Tibial nerve (tissue), 4 donors: ENCODE measurements at regions not wholly inside any gene's neighbourhood (a gene's known extent, or its start where the extent isn't known, plus 50 kb on each side); places are given as distances from the start of the nearest gene placed in this dataset.

Experiments
- DNase-seq, 2 donors: peaks; one replicate each; pipeline ENCODE4 v3.0.0-alpha.2; 2019; ENCODE audit warnings: low spot score in 2 of 2
- H3K27ac ChIP-seq, 4 donors: fragments of 200-600 bp; sonication (generic) in 3 of 4; one replicate each; pipeline ENCODE4 v1.5.1; 2017 to 2019; ENCODE audit warnings: mild to moderate bottlenecking in 1 of 4
- H3K27me3 ChIP-seq, 2 donors: fragments of 200-600 bp; sonication (generic) in 1 of 2; one replicate each; pipeline versions ENCODE4 v1.5.1 to v1.6.0; 2017 to 2019
- H3K36me3 ChIP-seq, 3 donors: fragments of 200-600 bp; sonication (generic); one replicate each; pipeline ENCODE4 v1.5.1; 2018 to 2019
- H3K4me1 ChIP-seq, 4 donors: fragments of 200-600 bp; sonication (generic) in 3 of 4; one replicate each; pipeline ENCODE4 v1.5.1; 2017 to 2019
- H3K4me3 ChIP-seq, 4 donors: fragments of 200-600 bp; sonication (generic) in 3 of 4; one replicate each; pipeline ENCODE4 v1.5.1; 2017 to 2019; ENCODE audit warnings: mild to moderate bottlenecking in 1 of 4, moderate library complexity in 1 of 4
- H3K9me3 ChIP-seq, 4 donors: fragments of 200-600 bp; sonication (generic) in 3 of 4; one replicate each; pipeline ENCODE4 v1.5.1; 2017 to 2019
- EP300 ChIP-seq, 2 donors: sonication (generic); formaldehyde crosslinking; IDR thresholded peaks; one replicate each; pipeline ENCODE4 v1.6.1; 2017; ENCODE audit warnings: antibody characterized with exemption in 2 of 2, mild to moderate bottlenecking in 1 of 2
- POLR2A ChIP-seq, 2 donors: fragments of 450-650 bp; IDR thresholded peaks; one replicate each; pipeline ENCODE4 v1.6.1; 2017; ENCODE audit warnings: antibody characterized with exemption in 2 of 2, mild to moderate bottlenecking in 2 of 2, moderate library complexity in 2 of 2
- WGBS, 2 donors: methylation state at CpG; one replicate each; pipeline ENCODE4 v1.1.5; 2018; 5-methylcytosine and 5-hydroxymethylcytosine counted together
- TF ChIP-seq, protein P1 (sequence below), 5 experiments: fragments of 200-600 bp in 3 of 5; fragments of 450-650 bp in 2 of 5; sonication (generic) in 3 of 5; IDR thresholded peaks; one replicate each; pipeline ENCODE4 v1.5.1; 2016 to 2019; ENCODE audit warnings: antibody characterized with exemption in 5 of 5, mild to moderate bottlenecking in 3 of 5, moderate library complexity in 2 of 5

DNA sequence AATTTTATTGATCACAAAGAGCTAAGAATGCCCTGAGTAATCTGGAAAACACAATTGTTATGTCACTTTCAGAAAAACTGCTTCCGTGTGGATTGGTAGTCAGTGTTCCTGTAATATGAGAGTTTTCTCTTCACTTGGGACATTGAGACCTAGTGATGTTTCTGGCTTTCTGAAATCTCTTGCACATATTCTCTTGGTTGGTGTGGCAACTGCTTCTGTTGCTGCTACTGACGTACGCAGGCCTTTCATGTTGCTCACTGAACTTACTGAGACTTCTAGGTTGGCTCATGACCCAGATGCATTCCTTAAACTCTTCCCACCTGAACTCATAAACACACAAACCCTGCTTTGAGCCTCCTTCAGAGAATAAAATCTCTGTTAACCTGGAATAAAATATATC, 175.0 kb upstream of the PFN2 start:
- TF ChIP-seq POLR2A (IDR thresholded peaks at IDR 0.05) (no peak), EP300 (IDR thresholded peaks at IDR 0.05) (no peak)
- TF ChIP-seq, protein P1, sequence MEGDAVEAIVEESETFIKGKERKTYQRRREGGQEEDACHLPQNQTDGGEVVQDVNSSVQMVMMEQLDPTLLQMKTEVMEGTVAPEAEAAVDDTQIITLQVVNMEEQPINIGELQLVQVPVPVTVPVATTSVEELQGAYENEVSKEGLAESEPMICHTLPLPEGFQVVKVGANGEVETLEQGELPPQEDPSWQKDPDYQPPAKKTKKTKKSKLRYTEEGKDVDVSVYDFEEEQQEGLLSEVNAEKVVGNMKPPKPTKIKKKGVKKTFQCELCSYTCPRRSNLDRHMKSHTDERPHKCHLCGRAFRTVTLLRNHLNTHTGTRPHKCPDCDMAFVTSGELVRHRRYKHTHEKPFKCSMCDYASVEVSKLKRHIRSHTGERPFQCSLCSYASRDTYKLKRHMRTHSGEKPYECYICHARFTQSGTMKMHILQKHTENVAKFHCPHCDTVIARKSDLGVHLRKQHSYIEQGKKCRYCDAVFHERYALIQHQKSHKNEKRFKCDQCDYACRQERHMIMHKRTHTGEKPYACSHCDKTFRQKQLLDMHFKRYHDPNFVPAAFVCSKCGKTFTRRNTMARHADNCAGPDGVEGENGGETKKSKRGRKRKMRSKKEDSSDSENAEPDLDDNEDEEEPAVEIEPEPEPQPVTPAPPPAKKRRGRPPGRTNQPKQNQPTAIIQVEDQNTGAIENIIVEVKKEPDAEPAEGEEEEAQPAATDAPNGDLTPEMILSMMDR (IDR thresholded peaks at IDR 0.05), result no peak
- no peaks in the 10 kb centered on the region for H3K4me1 ChIP-seq
- WGBS, 2 donors, result 88 to 92% methylated on average over 3 of the region's 3 CpGs
- no peaks in the 10 kb centered on the region for H3K9me3 ChIP-seq
- no peaks in the 10 kb centered on the region for H3K36me3 ChIP-seq
- no peak overlapping the region for H3K4me3 ChIP-seq
- no peak overlapping the region for H3K27ac ChIP-seq
- H3K27me3 ChIP-seq, result no peaks in the 10 kb centered on the region
- no peak for DNase-seq

DNA sequence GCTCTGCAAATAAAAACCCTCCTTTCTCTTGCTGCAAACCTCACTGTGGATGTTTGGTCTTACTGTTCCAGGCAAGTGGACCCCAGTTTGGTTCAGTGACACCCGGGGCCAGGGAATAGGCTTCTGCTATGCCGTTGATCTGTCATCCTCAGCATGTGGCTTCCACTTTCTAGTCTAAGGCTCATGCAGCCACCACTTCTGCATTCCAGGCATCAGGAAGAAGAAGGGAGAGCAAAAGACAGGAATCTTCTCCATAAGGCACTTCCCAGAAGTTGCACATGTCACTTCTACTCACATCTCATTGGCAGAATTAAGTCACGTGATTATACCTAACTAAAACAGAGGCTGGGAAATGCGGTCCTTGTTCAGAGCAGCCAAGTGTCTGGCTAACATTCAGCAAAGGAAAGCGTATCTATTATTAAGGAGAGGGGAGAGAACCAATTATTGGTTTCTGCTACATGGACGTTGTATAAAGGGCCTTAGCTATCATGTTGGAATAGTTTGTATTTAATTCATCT, 173.6 kb upstream of the PFN2 start:
- Histone ChIP-seq H3K4me3 (no peak overlapping the region), H3K9me3 (no peaks in the 10 kb centered on the region), H3K27me3 (no peaks in the 10 kb centered on the region), H3K36me3 (no peaks in the 10 kb centered on the region), H3K4me1 (no peaks in the 10 kb centered on the region), H3K27ac (no peak overlapping the region)
- TF ChIP-seq POLR2A (IDR thresholded peaks at IDR 0.05), result no peak
- TF ChIP-seq EP300 (IDR thresholded peaks at IDR 0.05), result no peak
- TF ChIP-seq, protein P1 (IDR thresholded peaks at IDR 0.05), result no peak
- 89 to 93% methylated on average over 6 of the region's 6 CpGs for WGBS, 2 donors
- no peak for DNase-seq

DNA sequence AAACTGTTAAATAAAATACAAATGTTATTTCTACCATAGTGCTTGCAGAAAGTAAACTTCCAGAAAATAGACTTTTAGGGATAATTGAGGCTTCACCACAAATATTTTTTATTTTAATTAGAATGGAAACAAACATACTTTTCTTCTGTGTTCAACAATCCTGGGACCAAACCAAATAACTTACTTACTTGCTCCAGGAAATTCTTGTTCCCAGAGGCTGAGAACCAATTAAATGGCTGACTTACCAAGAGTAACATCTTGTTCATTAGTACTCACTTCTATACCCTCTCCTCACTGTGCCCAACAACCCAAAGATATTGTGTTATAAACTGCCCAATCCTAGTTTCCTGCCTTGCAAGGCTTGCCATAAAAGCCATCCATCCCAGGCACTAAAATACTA, 172.2 kb upstream of the PFN2 start:
- Histone ChIP-seq H3K36me3 (no peaks in the 10 kb centered on the region), H3K9me3 (no peaks in the 10 kb centered on the region), H3K4me1 (no peaks in the 10 kb centered on the region), H3K27ac (no peak overlapping the region), H3K4me3 (no peak overlapping the region), H3K27me3 (no peaks in the 10 kb centered on the region)
- TF ChIP-seq, protein P1 (IDR thresholded peaks at IDR 0.05), result no peak
- TF ChIP-seq EP300 (IDR thresholded peaks at IDR 0.05) (no peak), POLR2A (IDR thresholded peaks at IDR 0.05) (no peak)
- no peak for DNase-seq

DNA sequence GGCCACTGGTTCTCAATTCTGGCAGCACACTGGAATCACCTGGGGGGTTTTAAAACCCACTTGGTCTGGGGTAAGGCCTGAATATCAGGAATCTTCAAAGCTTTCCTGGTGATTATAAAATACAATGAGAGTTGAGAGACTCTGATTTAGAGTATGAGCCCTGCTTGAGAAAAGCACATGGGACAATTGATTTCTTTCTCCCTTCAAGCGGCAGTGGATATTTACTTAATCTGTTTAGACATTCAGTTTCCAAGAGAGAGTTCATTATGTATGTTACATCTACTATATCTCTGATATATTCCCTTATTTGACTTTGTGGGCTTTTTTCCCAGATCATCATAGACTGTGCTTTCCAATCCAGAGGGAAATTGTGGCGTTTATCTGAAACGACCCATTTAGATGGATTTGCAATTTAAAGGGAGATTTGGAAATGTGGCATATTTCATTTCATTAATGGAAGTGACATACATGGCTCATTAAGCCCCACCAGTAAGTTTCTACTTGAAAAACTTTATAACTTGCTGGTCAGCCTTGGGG, 171.2 kb upstream of the PFN2 start:
- no peaks in the 10 kb centered on the region for H3K4me1 ChIP-seq
- no peak overlapping the region for H3K27ac ChIP-seq
- H3K27me3 ChIP-seq, result no peaks in the 10 kb centered on the region
- WGBS, 2 donors, result 61 to 68% methylated on average over 3 of the region's 3 CpGs
- no peak for DNase-seq
- no peak overlapping the region for H3K4me3 ChIP-seq
- H3K9me3 ChIP-seq, result no peaks in the 10 kb centered on the region
- TF ChIP-seq EP300 (IDR thresholded peaks at IDR 0.05) (no peak), POLR2A (IDR thresholded peaks at IDR 0.05) (no peak)
- TF ChIP-seq, protein P1 (IDR thresholded peaks at IDR 0.05), result no peak
- no peaks in the 10 kb centered on the region for H3K36me3 ChIP-seq

- peaks cover 0 to 2% (median 0%) of the 10 kb centered on the region in 4 donors for H3K4me1 ChIP-seq
- WGBS, 2 donors, result 94 to 95% methylated on average over 14 of the region's 14 CpGs
- DNase-seq, result no peak
Measured at GRCh38 chr3:150140614-150141321, 170.1 kb upstream of the PFN2 start.

More at GRCh38 chr3:150140614-150141321, 170.1 kb upstream of the PFN2 start:
- Histone ChIP-seq H3K4me3 (no peak overlapping the region), H3K27me3 (no peaks in the 10 kb centered on the region), H3K27ac (no peak overlapping the region), H3K9me3 (no peaks in the 10 kb centered on the region), H3K36me3 (no peaks in the 10 kb centered on the region)
- TF ChIP-seq POLR2A (IDR thresholded peaks at IDR 0.05) (no peak), EP300 (IDR thresholded peaks at IDR 0.05) (no peak)
- TF ChIP-seq, protein P1 (IDR thresholded peaks at IDR 0.05), result no peak
